ENCODE measurements at regions not wholly inside any gene's neighbourhood (a gene's known extent, or its start where the extent isn't known, plus 50 kb on each side); places are given as distances from the start of the nearest gene placed in this dataset.

GRCh38 chr7:156029460-156030007 lies 217.3 kb upstream of the SHH start:
- TF ChIP-seq, protein P1, sequence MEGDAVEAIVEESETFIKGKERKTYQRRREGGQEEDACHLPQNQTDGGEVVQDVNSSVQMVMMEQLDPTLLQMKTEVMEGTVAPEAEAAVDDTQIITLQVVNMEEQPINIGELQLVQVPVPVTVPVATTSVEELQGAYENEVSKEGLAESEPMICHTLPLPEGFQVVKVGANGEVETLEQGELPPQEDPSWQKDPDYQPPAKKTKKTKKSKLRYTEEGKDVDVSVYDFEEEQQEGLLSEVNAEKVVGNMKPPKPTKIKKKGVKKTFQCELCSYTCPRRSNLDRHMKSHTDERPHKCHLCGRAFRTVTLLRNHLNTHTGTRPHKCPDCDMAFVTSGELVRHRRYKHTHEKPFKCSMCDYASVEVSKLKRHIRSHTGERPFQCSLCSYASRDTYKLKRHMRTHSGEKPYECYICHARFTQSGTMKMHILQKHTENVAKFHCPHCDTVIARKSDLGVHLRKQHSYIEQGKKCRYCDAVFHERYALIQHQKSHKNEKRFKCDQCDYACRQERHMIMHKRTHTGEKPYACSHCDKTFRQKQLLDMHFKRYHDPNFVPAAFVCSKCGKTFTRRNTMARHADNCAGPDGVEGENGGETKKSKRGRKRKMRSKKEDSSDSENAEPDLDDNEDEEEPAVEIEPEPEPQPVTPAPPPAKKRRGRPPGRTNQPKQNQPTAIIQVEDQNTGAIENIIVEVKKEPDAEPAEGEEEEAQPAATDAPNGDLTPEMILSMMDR (IDR thresholded peaks at IDR 0.05), result no peak
- no peak for TF ChIP-seq SIN3A (IDR thresholded peaks at IDR 0.05; ENCODE audit: borderline replicate concordance, insufficient read depth, low read depth, low read length)
- no peak for TF ChIP-seq POLR2AphosphoS5 (IDR thresholded peaks at IDR 0.05; ENCODE audit: low read depth, low read length)

All from Panc1 (cell line).